IMR-90 (cell line): ENCODE measurements at regions not wholly inside any gene's neighbourhood (a gene's known extent, or its start where the extent isn't known, plus 50 kb on each side); places are given as distances from the start of the nearest gene placed in this dataset.

Experiments used
- ATAC-seq: fragments of 200-7000 bp; cut with Tn5 transposase; 2 replicates; pipeline ENCODE4 v1.9.1; 2020; ENCODE audit warnings: low read depth, mild to moderate bottlenecking, moderate library complexity
- BruUV-seq: library from RNA; stranded (reverse); fragments of 400-500 nt; replicated peaks from 2 replicates; lab custom pipeline; 2021; lab: Mats Ljungman, UMichigan
- CTCF ChIA-PET: fragments of 300-600 bp; formaldehyde crosslinking; extraction: SDS; loops from one replicate; lab custom pipeline; 2021; ENCODE audit warnings: antibody characterized with exemption; lab: Yijun Ruan, JAX
- POLR2A ChIA-PET: fragments of 300-600 bp; sonication (Branson Sonifier 250); formaldehyde crosslinking; loops from one replicate; lab custom pipeline; 2022; ENCODE audit warnings: antibody characterized with exemption; ENCODE audit not compliant: unreplicated experiment; lab: Charles Lee
- DNase-seq: peaks from one replicate; pipeline ENCODE4 v3.0.0; 2013
- H2AFZ ChIP-seq: replicated peaks from 2 replicates; pipeline ENCODE3; 2013; ENCODE audit warnings: low read length, mild to moderate bottlenecking; ENCODE audit not compliant: poor library complexity
- H2AK5ac ChIP-seq: 2 replicates; pipeline ENCODE4 v1.6.1; 2013; ENCODE audit warnings: low read depth, low read length, inconsistent platforms
- H2AK9ac ChIP-seq: replicated peaks from 2 replicates; pipeline ENCODE3; 2013; ENCODE audit warnings: mild to moderate bottlenecking, low read depth, low read length, moderate library complexity; ENCODE audit not compliant: poor library complexity
- H2BK120ac ChIP-seq: 2 replicates; pipeline ENCODE4 v1.6.1; 2013; ENCODE audit warnings: low read depth, low read length, inconsistent platforms
- H2BK15ac ChIP-seq: 3 replicates; pipeline ENCODE4 v1.6.1; 2013; ENCODE audit warnings: low read depth, low read length, inconsistent platforms
- H2BK20ac ChIP-seq: 2 replicates; pipeline ENCODE4 v1.6.1; 2013; ENCODE audit warnings: low read depth, mild to moderate bottlenecking, inconsistent platforms, low read length, moderate library complexity
- H2BK5ac ChIP-seq: 2 replicates; pipeline ENCODE4 v1.6.1; 2013; ENCODE audit warnings: mild to moderate bottlenecking, low read depth, low read length, inconsistent platforms; ENCODE audit not compliant: poor library complexity, severe bottlenecking
- H3K14ac ChIP-seq: replicated peaks from 2 replicates; pipeline ENCODE4 v1.6.1; 2013; ENCODE audit warnings: low read depth, low read length, inconsistent platforms
- H3K18ac ChIP-seq: 2 replicates; pipeline ENCODE4 v1.6.1; 2013; ENCODE audit warnings: low read depth, low read length, control low read depth
- H3K23ac ChIP-seq: 2 replicates; pipeline ENCODE4 v1.6.1; 2013; ENCODE audit warnings: low read depth, low read length, inconsistent platforms
- H3K27ac ChIP-seq: 2 replicates; pipeline ENCODE4 v1.5.1; 2013; ENCODE audit warnings: mild to moderate bottlenecking, control low read depth, low read length; ENCODE audit not compliant: insufficient read depth
- H3K27me3 ChIP-seq: 2 replicates; pipeline ENCODE4 v1.6.1; 2013; ENCODE audit warnings: low read length; ENCODE audit not compliant: control insufficient read depth, insufficient read depth
- H3K36me3 ChIP-seq: 2 replicates; pipeline ENCODE4 v1.6.1; 2013; ENCODE audit warnings: low read length, mixed read lengths; ENCODE audit not compliant: control insufficient read depth, insufficient read depth
- H3K4ac ChIP-seq: 2 replicates; pipeline ENCODE4 v1.6.1; 2013; ENCODE audit warnings: low read depth, low read length, inconsistent platforms
- H3K4me1 ChIP-seq: 2 replicates; pipeline ENCODE4 v1.6.1; 2013; ENCODE audit warnings: low read length, mixed read lengths; ENCODE audit not compliant: control insufficient read depth, insufficient read depth
- H3K4me2 ChIP-seq: 2 replicates; pipeline ENCODE4 v1.6.1; 2013; ENCODE audit warnings: low read depth, mild to moderate bottlenecking, control low read depth, low read length, moderate library complexity
- H3K4me3 ChIP-seq: 2 replicates; pipeline ENCODE4 v1.5.1; 2013; ENCODE audit warnings: low read depth, mild to moderate bottlenecking, control low read depth, low read length, moderate library complexity; ENCODE audit not compliant: insufficient read depth
- H3K56ac ChIP-seq: 2 replicates; pipeline ENCODE4 v1.6.1; 2013; ENCODE audit warnings: low read length, inconsistent platforms; ENCODE audit not compliant: insufficient read depth; ENCODE audit errors: extremely low read depth
- H3K79me1 ChIP-seq, 2 experiments: 2 replicates each; pipeline ENCODE4 v1.6.1; 2013; ENCODE audit warnings: low read length in 2 of 2, inconsistent platforms in 1 of 2, low read depth in 1 of 2
- H3K9ac ChIP-seq: 2 replicates; pipeline ENCODE4 v1.6.1; 2013; ENCODE audit warnings: low read depth, low read length, control low read depth
- H3K9me1 ChIP-seq: 2 replicates; pipeline ENCODE4 v1.6.1; 2013; ENCODE audit warnings: low read length, inconsistent platforms; ENCODE audit not compliant: insufficient read depth
- H3K9me3 ChIP-seq: 2 replicates; pipeline ENCODE4 v1.6.1; 2013; ENCODE audit warnings: low read length; ENCODE audit not compliant: control insufficient read depth, insufficient read depth
- H4K20me1 ChIP-seq: 2 replicates; pipeline ENCODE4 v1.6.1; 2013; ENCODE audit warnings: low read length, inconsistent platforms; ENCODE audit not compliant: insufficient read depth
- H4K5ac ChIP-seq: 2 replicates; pipeline ENCODE4 v1.6.1; 2013; ENCODE audit warnings: mild to moderate bottlenecking, low read depth, low read length, control low read depth
- H4K8ac ChIP-seq, 2 experiments: 2 replicates each; pipeline ENCODE4 v1.6.1; 2013; ENCODE audit warnings: low read depth in 2 of 2, low read length in 2 of 2, control low read depth in 1 of 2, inconsistent platforms in 1 of 2
- H4K91ac ChIP-seq: 2 replicates; pipeline ENCODE4 v1.6.1; 2013; ENCODE audit warnings: low read depth, low read length, inconsistent platforms; ENCODE audit not compliant: insufficient read depth
- CHD1 ChIP-seq: IDR thresholded peaks from 2 replicates; pipeline ENCODE4 v1.6.1; 2012; ENCODE audit warnings: low read depth, low read length, improper control_type of control experiment
- CTCF ChIP-seq: conservative IDR thresholded peaks from 2 replicates; pipeline ENCODE4 v1.5.1; 2012; ENCODE audit warnings: mild to moderate bottlenecking, low read depth, low read length, improper control_type of control experiment
- NFE2L2 ChIP-seq: fragments of 150-350 bp; IDR thresholded peaks from 2 replicates; pipeline ENCODE4 v1.6.1; 2016; ENCODE audit warnings: low read depth, mild to moderate bottlenecking, low read length
- SMC3 ChIP-seq: fragments of 150-350 bp; IDR thresholded peaks from 2 replicates; pipeline ENCODE4 v1.6.1; 2016; ENCODE audit warnings: low read depth, mild to moderate bottlenecking, antibody characterized with exemption, low read length, moderate library complexity
- WGBS, 2 experiments: methylation state at CpG; one replicate each; pipeline versions ENCODE4 v1.1.5 to v1.1.7; 2013; ENCODE audit warnings: missing lambda C conversion rate in 2 of 2; ENCODE audit not compliant: insufficient read length in 1 of 2; ENCODE audit errors: extremely low coverage in 2 of 2; 5-methylcytosine and 5-hydroxymethylcytosine counted together
- dilution Hi-C: fragments of 300-500 bp; cut with HindIII; formaldehyde crosslinking; loops from one replicate; pipeline ENCODE4 v1.14.3; 2018; ENCODE audit warnings: low sequenced_read_pairs; ENCODE audit not compliant: unreplicated experiment
- in situ Hi-C: fragments of 300-500 bp; cut with MboI; formaldehyde crosslinking; loops from 3 replicates; pipeline ENCODE4 v1.14.3; 2019; ENCODE audit warnings: low sequenced_read_pairs, inconsistent platforms, mixed read lengths
- intact Hi-C: fragments of 100-400 bp; cut with micrococcal nuclease; formaldehyde crosslinking; loops from 2 replicates; pipeline ENCODE4 v1.10.0; 2022

- dilution Hi-C loops: no loop called here
- 87% methylated on average over 3 of the region's 5 CpGs; no CpG with 5 or more reads in 1 of the 2 experiments for WGBS, 2 experiments
Observed at GRCh38 chr5:3694819-3695218, 99.2 kb downstream of the IRX1 start.

More at GRCh38 chr5:3694819-3695218, 99.2 kb downstream of the IRX1 start:
- H3K4ac ChIP-seq: no peak overlapping the region
- H3K56ac ChIP-seq: no peak overlapping the region
- no peak for ATAC-seq
- H3K14ac ChIP-seq: no peak overlapping the region
- H3K4me3 ChIP-seq: no peak overlapping the region
- no peak overlapping the region for H2BK20ac ChIP-seq
- no peak overlapping the region for H3K9ac ChIP-seq
- H2AFZ ChIP-seq: no peak overlapping the region
- no peak overlapping the region for H2AK9ac ChIP-seq
- no peak overlapping the region for H3K23ac ChIP-seq
- H4K20me1 ChIP-seq: no peaks in the 10 kb centered on the region
- BruUV-seq: no TSS peak
- H3K18ac ChIP-seq: no peak overlapping the region
- H3K9me1 ChIP-seq: no peaks in the 10 kb centered on the region
- no peak overlapping the region for H2AK5ac ChIP-seq
- no peak overlapping the region for H4K8ac ChIP-seq
- no peaks in the 10 kb centered on the region for H3K36me3 ChIP-seq
- intact Hi-C loops (no loop called here), in situ Hi-C loops (no loop called here)
- H4K5ac ChIP-seq: no peak overlapping the region
- no peaks in the 10 kb centered on the region for H3K27me3 ChIP-seq
- no peak overlapping the region for H2BK5ac ChIP-seq
- H3K79me1 ChIP-seq: no peaks in the 10 kb centered on the region
- no peaks in the 10 kb centered on the region for H3K4me1 ChIP-seq
- no peak overlapping the region for H2BK120ac ChIP-seq
- no peak overlapping the region for H3K27ac ChIP-seq
- no peak for DNase-seq
- TF ChIP-seq NFE2L2 (no peak), CHD1 (no peak), CTCF (no peak), SMC3 (no peak)
- ChIA-PET POLR2A (no interaction called here), CTCF (no interaction called here)
- peaks cover 18% of the 10 kb centered on the region for H3K9me3 ChIP-seq
- no peak overlapping the region for H4K91ac ChIP-seq
- no peak overlapping the region for H2BK15ac ChIP-seq
- no peak overlapping the region for H3K4me2 ChIP-seq
